Astrocyte (in vitro differentiated cells and primary cell): ENCODE measurements at regions not wholly inside any gene's neighbourhood (a gene's known extent, or its start where the extent isn't known, plus 50 kb on each side); places are given as distances from the start of the nearest gene placed in this dataset.

Source experiments
- DNase-seq: peaks from one replicate; pipeline ENCODE4 v3.0.0-alpha.2; 2010; ENCODE audit warnings: low read depth
- FAIRE-seq: peaks from 2 replicates; lab custom pipeline; 2011; peaks lifted over from hg19 to GRCh38; lab: Jason Lieb, UNC
- H2AFZ ChIP-seq: 2 replicates; pipeline ENCODE4 v1.6.0; 2012; ENCODE audit warnings: low read depth, low read length, inconsistent platforms
- H3K27ac ChIP-seq: 2 replicates; pipeline ENCODE4 v1.5.1; 2011; ENCODE audit warnings: low read depth, low read length, inconsistent platforms
- H3K27me3 ChIP-seq: 2 replicates; pipeline ENCODE4 v1.6.0; 2011; ENCODE audit warnings: low read length, inconsistent platforms; ENCODE audit not compliant: insufficient read depth
- H3K36me3 ChIP-seq: 2 replicates; pipeline ENCODE4 v1.5.1; 2011; ENCODE audit warnings: low read length, inconsistent platforms; ENCODE audit not compliant: insufficient read depth
- H3K4me1 ChIP-seq: 2 replicates; pipeline ENCODE4 v1.5.1; 2011; ENCODE audit warnings: low read length, inconsistent platforms; ENCODE audit not compliant: insufficient read depth
- H3K4me2 ChIP-seq: 2 replicates; pipeline ENCODE4 v1.6.0; 2012; ENCODE audit warnings: low read length, inconsistent platforms
- H3K4me3 ChIP-seq: 2 replicates; pipeline ENCODE4 v1.5.1; 2011; ENCODE audit warnings: low read depth, mild to moderate bottlenecking, low read length, inconsistent platforms; ENCODE audit not compliant: insufficient read depth
- H3K79me2 ChIP-seq: 2 replicates; pipeline ENCODE4 v1.6.0; 2012; ENCODE audit warnings: mild to moderate bottlenecking, low read length, inconsistent platforms; ENCODE audit not compliant: insufficient read depth
- H3K9ac ChIP-seq: 2 replicates; pipeline ENCODE4 v1.6.0; 2012; ENCODE audit warnings: mild to moderate bottlenecking, low read length, inconsistent platforms
- H3K9me3 ChIP-seq: 2 replicates; pipeline ENCODE4 v1.5.1; 2012; ENCODE audit warnings: low read depth, mild to moderate bottlenecking, low read length, inconsistent platforms; ENCODE audit not compliant: insufficient read depth
- H4K20me1 ChIP-seq: 2 replicates; pipeline ENCODE4 v1.6.0; 2012; ENCODE audit warnings: low read length, inconsistent platforms; ENCODE audit not compliant: insufficient read depth
- H3K27ac Mint-ChIP-seq: one replicate; pipeline ENCODE4 v1.8.0; 2021; ENCODE audit warnings: mild to moderate bottlenecking, mixed read lengths; ENCODE audit not compliant: unreplicated experiment
- H3K27me3 Mint-ChIP-seq: one replicate; pipeline ENCODE4 v1.8.0; 2021; ENCODE audit warnings: low read depth, mixed read lengths; ENCODE audit not compliant: unreplicated experiment
- H3K36me3 Mint-ChIP-seq: one replicate; pipeline ENCODE4 v1.8.0; 2021; ENCODE audit warnings: low read depth, mixed read lengths; ENCODE audit not compliant: unreplicated experiment
- H3K4me1 Mint-ChIP-seq: one replicate; pipeline ENCODE4 v1.8.0; 2021; ENCODE audit warnings: low read depth, mixed read lengths; ENCODE audit not compliant: unreplicated experiment
- H3K4me3 Mint-ChIP-seq: one replicate; pipeline ENCODE4 v1.8.0; 2021; ENCODE audit warnings: mild to moderate bottlenecking, moderate library complexity, mixed read lengths; ENCODE audit not compliant: unreplicated experiment
- H3K9me3 Mint-ChIP-seq: one replicate; pipeline ENCODE4 v1.8.0; 2021; ENCODE audit warnings: mild to moderate bottlenecking, mixed read lengths; ENCODE audit not compliant: unreplicated experiment
- EZH2 ChIP-seq: IDR thresholded peaks from 2 replicates; pipeline ENCODE4 v1.6.1; 2012; ENCODE audit warnings: mild to moderate bottlenecking, low read length, inconsistent platforms; ENCODE audit not compliant: insufficient read depth
- TF ChIP-seq, protein P1 (sequence below): IDR thresholded peaks from 2 replicates; pipeline ENCODE4 v1.5.1; 2011; ENCODE audit warnings: low read depth, mild to moderate bottlenecking, inconsistent platforms, low read length, moderate library complexity; ENCODE audit not compliant: insufficient read depth

DNA sequence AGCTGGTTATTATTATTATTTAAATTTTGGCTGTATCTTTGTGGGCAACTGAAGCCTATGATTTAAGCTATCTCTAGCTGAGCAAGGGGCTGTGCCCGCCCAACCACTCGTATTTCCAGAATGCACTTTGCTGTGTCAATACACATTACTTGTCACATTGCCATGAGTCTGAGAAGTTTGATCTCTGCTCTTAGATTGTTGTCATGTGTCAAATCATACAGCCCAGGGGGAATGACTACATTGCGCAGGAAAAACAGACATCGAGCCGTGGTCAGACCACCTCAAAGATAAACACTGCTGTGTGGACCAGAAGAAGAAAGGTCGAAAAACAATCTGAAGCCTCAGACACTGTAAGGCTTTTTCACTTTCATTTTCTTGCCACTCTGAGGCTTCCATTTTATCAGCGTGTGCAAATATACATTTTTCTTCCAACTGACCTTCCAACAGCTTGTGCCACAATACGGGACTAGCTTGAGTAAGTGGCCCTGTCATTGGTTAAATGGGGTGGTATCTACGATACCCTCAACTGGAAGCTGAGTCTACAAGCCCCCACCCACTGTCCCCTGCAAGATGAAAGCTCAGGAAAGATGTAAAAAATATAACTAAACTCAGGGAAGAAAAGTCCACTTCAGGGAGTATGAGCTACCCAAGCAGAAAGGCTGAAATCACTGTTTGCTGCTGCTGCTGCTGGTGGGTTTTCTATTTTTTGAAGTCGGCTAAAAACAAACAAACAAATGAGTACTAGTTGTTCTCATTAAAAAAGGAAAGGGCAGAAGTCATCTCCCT is 603.0 kb downstream of the BNC2 start:
- Mint-ChIP-seq H3K4me1 (peaks cover 21% of the 10 kb centered on the region), H3K4me3 (no peak overlapping the region), H3K36me3 (peaks cover 4% of the 10 kb centered on the region), H3K27me3 (peaks cover 14% of the 10 kb centered on the region), H3K27ac (no peak overlapping the region), H3K9me3 (no peaks in the 10 kb centered on the region)
- no peak for TF ChIP-seq EZH2
- TF ChIP-seq, protein P1, sequence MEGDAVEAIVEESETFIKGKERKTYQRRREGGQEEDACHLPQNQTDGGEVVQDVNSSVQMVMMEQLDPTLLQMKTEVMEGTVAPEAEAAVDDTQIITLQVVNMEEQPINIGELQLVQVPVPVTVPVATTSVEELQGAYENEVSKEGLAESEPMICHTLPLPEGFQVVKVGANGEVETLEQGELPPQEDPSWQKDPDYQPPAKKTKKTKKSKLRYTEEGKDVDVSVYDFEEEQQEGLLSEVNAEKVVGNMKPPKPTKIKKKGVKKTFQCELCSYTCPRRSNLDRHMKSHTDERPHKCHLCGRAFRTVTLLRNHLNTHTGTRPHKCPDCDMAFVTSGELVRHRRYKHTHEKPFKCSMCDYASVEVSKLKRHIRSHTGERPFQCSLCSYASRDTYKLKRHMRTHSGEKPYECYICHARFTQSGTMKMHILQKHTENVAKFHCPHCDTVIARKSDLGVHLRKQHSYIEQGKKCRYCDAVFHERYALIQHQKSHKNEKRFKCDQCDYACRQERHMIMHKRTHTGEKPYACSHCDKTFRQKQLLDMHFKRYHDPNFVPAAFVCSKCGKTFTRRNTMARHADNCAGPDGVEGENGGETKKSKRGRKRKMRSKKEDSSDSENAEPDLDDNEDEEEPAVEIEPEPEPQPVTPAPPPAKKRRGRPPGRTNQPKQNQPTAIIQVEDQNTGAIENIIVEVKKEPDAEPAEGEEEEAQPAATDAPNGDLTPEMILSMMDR = no peak
- H3K9ac ChIP-seq = peak overlapping the region; percentile 30
- H3K36me3 ChIP-seq = no peaks in the 10 kb centered on the region
- peaks cover 18% of the 10 kb centered on the region for H3K4me1 ChIP-seq
- peak overlapping the region; percentile 14 for H2AFZ ChIP-seq
- H3K27me3 ChIP-seq = peaks cover 3% of the 10 kb centered on the region
- peak overlapping the region; percentile 14 for H3K27ac ChIP-seq
- peak overlapping the region; percentile 79 for H3K4me2 ChIP-seq
- H4K20me1 ChIP-seq = no peaks in the 10 kb centered on the region
- no peaks in the 10 kb centered on the region for H3K79me2 ChIP-seq
- peak overlapping the region; percentile 35 for H3K4me3 ChIP-seq
- FAIRE-seq = peak; percentile 80
- peak; percentile 42 for DNase-seq
- H3K9me3 ChIP-seq = no peaks in the 10 kb centered on the region

DNA sequence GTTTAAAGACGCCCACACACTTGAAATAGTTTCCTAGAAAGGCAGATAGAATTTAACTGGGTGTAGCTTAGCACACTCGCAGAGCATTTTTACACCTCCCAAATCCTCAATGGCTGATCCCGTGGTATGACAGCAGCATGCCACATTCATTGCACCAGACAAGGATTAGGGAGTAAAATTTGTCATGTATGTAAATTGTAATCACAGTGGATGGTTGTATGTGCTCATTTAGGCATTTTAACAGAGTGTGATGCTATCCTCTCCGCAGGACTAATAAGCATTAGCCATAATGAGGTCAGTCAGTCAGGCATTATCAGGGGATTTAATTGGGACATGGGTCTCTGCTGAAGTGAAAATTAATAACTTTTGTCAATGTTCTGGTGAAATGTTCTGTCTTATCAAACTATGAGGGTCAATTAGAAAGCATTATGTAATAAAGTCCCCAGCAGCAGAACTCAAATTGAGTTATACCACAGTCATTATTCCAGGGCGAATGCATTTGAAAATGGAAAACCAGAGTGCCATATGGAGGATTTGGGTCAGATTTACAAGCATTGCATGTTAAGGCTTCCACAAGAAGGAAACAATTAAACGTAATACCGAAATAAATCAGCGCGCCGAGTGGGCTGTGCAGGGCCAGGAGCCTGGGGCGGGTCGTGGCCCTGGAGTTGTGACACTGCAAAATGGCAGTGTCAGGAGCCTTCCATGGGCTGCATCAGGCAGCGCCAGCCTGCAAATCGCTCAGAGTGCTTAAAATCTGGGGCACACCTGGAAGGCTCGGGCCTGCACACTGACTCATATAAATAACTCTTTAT is 602.2 kb downstream of the BNC2 start:
- H3K27me3 Mint-ChIP-seq = peaks cover 14% of the 10 kb centered on the region
- H3K27me3 ChIP-seq = peaks cover 3% of the 10 kb centered on the region
- no peak overlapping the region for H2AFZ ChIP-seq
- no peaks in the 10 kb centered on the region for H4K20me1 ChIP-seq
- H3K36me3 ChIP-seq = no peaks in the 10 kb centered on the region
- H3K4me1 Mint-ChIP-seq = peaks cover 19% of the 10 kb centered on the region
- H3K27ac Mint-ChIP-seq = no peak overlapping the region
- peak overlapping the region; percentile 79 for H3K4me2 ChIP-seq
- H3K36me3 Mint-ChIP-seq = peaks cover 4% of the 10 kb centered on the region
- no peaks in the 10 kb centered on the region for H3K9me3 ChIP-seq
- peak overlapping the region; percentile 30 for H3K9ac ChIP-seq
- TF ChIP-seq, protein P1 = no peak
- no peak for TF ChIP-seq EZH2
- H3K27ac ChIP-seq = no peak overlapping the region
- H3K9me3 Mint-ChIP-seq = no peaks in the 10 kb centered on the region
- H3K4me3 ChIP-seq = no peak overlapping the region
- no peaks in the 10 kb centered on the region for H3K79me2 ChIP-seq
- peaks cover 12% of the 10 kb centered on the region for H3K4me1 ChIP-seq
- H3K4me3 Mint-ChIP-seq = no peak overlapping the region
- FAIRE-seq = peak; percentile 66
- no peak for DNase-seq
